ENCODE measurements at regions not wholly inside any gene's neighbourhood (a gene's known extent, or its start where the extent isn't known, plus 50 kb on each side); places are given as distances from the start of the nearest gene placed in this dataset.
"Not testable (repeated sequence)": the region's sequence is repeated elsewhere in the genome, so short reads cannot be mapped to it uniquely, and the experiment has no call there.

DNA sequence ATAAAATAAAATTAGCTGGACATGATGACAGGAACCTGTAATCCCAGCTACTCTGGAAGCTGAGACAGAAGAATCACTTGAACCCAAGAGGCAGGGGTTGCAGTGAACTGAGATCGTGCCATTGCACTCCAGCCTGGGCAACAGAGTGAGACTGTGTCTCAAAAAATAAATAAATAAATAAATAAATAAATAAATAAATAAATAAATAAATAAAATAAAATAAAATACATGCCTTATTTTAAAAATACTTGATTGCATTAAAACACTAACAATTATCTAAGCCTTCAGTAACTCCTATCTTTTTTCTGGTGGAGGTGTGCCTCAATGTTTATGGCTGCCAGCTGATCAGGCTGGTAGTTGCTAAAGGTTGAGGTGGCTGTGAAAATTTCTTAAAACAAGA lies 1329.6 kb upstream of the CITED2 start:
- not testable (repeated sequence) for DNase-seq

DNA sequence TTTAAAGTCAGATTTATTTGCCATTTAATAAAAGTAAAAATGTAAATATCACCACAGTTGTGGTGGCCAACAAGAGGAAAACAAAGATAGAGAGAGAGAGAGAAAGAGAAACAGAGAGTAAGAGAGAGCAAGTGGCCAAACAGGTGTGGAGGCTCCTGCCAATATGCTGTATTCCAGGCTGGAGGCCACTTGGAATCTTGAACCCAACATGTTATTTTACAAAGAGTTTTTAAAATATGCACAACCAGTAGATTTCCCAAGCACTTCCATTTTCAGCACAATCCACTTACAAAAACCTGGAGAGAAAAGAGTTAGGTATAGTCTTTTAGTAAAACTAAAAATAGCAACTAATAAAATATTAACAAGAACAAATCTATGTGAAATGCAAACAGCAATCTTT lies 1323.1 kb upstream of the CITED2 start:
- no peak for DNase-seq

DNA sequence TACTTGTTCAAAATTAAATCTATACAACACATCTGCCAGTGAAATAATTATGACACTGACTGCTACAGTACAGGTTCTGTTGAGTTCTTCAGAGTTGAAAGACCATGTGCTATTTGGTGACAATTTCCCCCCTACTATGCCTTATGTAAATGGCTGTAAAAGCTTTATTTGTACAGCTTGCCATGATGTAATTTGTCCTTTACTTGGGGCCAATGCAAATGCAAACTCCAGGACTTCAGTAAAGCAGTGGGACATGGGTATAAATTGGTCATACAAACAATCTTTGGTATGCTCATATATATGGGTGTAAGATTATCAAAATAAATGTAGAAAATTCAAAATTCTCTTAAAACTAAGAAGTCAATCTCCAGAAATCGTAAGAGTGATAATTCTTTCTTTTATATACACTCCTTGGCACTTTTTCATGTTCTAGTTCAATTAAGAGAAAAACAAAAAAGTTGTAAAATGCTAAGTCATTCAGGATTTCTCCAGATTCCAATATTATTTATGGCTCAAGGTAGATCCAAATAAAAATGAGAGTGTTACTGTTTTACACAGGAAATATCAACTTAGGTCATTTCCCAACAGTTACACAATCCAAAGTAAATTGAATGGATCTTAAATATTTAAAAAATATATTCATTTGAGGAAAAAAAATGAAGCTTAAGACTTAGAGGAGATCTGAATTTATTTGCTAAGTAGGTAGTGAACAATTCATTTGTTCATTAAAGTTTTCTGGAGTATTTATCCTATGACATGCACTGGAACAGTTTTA lies 1310.5 kb upstream of the CITED2 start:
- DNase-seq: no peak

DNA sequence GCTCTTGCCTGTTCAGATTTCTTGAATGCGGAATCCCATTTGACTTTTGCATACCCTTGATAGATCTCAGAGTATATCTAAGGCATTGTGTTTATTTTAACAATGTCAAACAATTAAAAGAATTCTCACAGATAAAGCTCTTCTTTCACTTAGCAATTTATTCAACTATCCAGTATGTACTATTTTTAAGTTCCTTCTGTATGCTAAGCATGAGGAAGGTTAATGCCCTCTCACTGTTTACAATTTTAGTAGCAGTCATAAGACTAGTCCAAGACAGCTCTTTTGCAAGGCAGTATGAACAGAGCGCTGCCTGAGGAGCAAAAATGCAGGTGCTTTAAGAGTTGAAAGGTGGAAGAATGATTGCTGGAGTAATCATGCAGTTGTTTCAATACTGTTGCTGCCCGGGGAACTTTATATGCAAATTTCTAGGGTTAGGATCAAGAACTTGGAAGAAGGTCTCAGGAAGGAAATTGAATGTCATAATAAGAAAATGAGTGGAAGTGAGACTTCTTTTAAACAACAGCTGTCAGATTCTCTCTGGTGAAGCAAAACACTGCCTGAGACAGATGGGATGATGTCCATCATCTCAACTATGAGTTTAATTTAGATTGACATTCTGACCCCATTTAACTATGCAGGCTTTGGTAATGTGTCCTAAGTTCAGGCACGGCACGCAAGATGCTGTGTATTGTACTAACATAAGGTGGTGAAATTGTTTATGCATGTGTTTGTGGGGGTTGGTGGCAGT lies 1303.5 kb upstream of the CITED2 start:
- no peak for DNase-seq

DNA sequence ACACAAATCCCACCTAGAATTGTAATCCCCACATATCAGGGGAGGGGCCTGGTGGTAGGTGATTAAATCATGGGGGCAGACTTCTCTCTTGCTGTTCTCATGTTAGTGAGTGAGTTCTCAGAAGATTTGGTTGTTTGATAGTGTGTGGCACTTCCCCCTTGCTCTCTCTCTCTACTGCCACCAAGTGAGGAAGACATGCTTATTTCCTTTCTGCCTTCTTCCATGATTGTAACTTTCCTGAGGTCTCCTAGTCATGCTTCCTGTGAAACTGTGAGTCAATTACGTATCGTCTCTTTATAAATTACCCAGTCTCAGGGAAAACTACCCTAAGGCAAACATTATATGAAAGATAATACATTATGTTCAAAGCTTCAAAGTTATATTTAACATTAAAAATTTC lies 1297.5 kb upstream of the CITED2 start:
- DNase-seq: no peak

DNA sequence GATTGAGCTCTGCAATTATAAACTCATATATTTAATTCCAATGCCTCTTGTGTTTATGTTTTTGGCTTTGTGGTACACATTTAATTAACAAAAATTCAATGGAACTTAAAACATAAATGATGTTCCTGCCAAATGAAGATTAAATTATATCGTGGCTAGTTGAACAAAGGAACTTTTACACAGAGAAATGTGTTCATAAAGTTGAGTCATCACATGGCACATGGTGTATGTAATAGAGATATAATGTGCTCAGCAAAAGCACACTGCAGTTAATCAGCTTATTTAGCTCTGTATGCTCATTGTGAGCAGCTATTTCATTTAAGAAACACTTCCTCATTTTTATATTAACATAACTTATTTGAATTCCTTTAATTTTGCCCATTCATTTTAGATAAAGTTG lies 1295.6 kb upstream of the CITED2 start:
- no peak for DNase-seq

DNA sequence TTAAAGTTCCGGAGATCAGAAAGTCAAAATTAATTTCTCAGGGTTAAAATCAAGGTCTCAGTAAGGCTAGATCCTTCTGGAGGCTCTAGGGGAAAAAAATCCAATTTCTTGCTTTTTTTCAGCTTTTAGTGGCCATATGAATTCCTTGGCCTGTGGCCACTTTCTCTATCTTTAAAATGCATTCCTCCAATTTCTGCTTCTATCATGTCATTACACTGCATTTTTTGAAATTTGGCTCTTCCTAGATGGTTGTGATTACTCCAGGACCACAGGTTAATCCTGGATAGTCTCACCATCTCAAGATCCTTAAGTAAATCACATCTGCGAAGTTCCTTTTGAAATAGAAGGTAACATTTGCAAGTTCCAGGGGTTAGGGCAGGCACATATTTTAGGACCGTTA lies 1294.9 kb upstream of the CITED2 start:
- no peak for DNase-seq

DNA sequence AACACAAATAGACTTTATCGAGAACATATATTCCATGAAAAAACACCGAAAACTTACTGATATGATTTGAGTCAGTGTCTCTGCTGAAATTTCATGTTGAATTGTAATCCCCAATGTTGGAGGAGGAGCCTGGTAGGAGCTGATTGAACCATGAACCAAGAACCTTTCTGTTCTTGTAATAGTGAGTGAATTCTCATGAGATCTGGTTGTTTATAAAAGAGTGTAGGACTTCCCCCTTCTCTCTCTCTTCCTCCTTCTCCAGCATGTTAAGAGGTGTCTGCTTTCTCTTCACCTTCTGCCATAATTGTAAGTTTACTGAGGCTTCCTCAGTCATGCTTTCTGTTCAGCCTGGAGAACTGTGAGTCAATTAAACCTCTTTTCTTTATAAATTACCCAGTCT lies 1289.3 kb upstream of the CITED2 start:
- DNase-seq: no peak

DNA sequence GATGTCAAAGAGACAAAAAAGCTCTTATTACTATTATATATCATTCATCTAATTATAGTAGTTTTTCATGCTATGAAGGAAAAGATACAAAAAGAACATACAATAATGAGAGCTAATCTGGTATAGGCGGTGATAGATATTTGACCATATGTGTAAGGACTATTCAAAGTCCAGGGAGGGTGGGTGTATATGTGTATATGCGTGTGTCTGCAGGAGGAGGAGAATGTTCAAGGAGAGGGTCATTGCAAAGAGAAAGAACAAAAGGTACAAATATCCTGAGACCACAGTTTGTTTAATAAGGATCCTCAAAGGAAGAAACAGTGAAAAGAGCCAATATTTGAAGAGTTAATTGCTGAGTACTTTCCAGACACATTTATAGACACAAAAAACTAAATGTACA lies 1288.6 kb upstream of the CITED2 start:
- no peak for DNase-seq

DNA sequence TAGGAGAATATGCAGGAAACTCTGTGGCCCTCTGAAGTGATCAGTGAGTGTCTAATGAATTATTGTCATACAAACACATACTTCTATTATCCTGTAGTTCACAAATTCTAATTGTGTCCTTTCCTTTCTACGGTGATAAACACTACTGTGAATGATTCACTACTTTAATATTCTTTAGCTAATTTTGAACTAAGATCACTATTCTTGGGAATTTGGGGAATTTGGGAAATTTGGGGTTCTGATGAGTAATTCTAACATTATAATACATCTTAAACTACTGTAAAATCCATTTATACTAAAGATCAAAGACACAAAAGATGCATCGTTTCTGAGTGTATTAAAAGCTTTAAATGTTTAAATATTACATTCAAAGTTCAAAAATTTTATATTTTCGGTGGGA lies 1287.2 kb upstream of the CITED2 start:
- DNase-seq: no peak

DNA sequence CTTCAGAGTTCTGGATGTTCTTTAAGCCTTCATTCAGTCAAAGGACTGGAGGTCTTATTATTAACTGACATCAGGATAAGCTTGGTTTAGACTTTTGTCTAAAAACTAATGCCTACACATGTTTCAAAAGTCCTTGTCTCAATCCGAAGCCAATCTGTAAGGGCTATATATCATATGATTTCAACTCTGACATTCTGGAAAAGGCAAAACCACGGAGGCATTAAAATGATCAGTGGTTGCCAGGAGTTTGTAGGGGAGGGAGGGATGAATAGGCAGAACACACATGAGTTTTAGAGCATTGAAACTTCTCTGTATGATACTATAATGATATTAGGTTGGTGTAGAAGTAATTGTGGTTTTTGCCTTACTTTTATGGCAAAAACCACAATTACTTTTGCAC lies 1285.8 kb upstream of the CITED2 start:
- DNase-seq: no peak

DNA sequence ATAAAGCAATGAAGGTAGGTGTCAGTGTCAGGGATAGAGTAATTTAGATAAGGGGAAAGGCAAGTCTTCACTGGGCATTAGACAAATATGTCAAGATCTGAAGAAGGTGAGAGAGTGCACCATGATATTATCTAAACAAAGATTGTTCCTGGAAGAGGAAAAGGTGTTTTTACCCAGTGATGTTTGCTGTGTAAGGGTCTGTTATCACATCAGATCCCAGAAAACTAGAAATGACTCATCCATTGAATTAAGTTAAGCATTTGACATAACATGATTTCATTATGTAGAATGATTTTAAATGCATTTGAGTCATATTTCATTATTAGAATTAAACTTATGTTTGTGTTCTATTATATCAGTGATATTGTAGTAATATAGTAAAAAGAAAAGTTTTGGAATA lies 1279.5 kb upstream of the CITED2 start:
- DNase-seq: no peak

DNA sequence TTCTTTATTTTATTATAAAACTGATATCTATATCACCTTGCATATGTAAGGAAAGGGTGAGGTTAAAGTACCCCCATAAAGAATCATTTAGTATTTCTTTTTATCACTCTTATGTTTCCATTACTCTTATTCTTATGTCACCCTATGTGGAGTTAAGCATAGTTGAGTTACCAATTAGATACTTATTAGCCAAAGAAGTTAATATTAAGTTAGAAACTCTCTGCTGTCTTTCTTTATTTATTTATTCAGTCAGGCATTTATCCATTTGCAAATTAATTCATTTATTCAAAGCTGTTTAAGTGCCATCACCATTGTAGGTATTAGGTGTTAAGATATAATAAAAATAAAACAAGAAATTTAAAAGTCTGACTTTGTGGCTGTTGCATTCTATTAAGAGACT lies 1279.1 kb upstream of the CITED2 start:
- no peak for DNase-seq

DNA sequence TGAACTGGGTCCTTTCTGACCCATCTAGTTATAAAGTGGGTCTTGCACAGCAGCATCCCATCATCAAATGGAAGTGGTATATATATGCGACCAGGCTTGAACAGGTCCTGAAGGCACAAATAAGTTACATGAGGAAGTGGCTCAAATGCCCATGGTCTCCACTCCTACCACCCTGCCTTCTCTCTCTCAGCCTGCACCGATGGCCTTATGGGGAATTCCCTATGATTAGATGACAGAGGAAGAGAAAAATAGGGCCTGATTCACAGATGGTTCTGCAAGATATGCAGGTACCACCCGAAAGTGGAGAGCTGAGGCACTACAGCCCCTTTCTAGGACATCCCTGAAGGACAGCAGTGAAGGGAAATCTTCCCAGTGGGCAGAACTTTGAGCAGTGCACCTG lies 1275.1 kb upstream of the CITED2 start:
- DNase-seq: not testable (repeated sequence)

DNA sequence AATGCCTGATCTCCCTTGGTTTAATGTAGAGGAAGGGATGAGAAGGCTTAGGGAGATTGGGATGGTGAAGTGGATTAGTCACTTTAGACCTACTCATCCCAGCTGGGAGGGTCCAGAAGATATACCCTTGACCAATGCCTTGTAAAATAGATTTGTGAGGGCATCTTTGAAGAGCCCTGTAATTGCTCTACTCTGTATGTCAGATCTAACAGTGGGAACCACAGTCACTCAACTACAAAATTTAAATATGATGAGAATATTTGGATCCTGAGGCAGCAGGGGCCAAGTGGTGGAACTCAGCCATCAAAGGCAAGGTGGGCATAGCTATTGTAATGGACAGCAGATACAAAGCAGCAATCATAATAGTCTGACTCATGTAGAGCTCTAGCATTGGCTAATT lies 1272.9 kb upstream of the CITED2 start:
- DNase-seq: not testable (repeated sequence)

DNA sequence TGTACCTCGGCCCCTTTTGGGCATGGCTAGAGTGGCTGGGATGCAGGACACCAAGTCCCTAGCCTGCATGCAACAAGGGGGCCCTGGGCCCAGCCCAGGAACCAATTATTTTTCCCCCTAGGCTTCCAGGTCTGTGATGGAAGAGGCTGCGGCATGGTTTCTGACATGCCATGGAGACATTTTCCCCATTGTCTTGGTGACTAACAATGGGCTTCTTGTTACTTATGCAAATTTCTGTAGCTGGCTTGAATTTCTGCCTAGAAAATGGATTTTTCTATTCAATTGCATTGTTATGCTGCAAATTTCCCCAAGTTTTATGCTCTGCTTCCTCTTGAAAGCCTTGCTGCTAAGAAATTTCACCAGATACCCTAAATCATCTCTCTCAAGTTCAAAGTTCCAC lies 1269.6 kb upstream of the CITED2 start:
- no peak for DNase-seq

DNA sequence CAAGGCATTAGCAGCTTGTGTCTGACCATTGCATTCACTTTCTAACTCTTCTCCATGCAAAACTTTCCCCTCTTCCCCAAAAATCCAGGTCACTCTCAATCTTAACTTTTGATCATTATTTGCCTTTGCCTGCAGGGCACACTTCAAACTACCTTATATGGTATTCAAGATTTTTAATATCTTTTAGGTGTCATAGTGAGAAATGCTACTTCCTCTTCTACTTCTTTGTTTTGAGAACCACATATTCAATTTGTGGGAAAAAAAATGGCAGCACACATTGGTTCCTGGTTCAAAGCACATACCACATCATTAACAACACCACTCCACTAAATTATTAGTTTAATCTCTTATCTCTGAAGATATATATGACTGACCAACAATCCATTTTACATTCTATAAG lies 1267.0 kb upstream of the CITED2 start:
- DNase-seq: no peak

DNA sequence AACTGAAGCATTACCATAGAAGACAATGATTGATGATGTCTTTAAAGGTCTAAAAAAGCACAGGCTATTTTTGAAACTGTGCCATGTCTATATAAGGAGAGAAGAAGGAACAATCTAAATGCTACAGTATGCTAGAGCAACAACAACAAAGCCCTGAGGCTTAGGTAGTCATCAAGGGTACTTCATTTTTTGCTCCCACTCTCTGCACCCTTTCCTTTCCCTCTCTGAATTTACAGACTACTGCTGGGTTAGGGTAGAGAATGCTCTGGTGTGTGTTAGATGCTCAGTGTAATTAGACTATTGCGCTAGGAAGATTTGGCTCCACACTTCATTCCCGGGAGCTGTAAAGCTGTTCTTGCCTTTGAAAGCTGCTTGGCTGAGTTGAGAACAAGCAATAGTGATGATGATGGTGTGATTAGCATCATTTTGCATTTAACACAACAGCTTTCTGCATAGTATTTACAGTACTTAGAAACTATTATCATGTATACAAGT lies 1262.5 kb upstream of the CITED2 start:
- no peak for DNase-seq

DNA sequence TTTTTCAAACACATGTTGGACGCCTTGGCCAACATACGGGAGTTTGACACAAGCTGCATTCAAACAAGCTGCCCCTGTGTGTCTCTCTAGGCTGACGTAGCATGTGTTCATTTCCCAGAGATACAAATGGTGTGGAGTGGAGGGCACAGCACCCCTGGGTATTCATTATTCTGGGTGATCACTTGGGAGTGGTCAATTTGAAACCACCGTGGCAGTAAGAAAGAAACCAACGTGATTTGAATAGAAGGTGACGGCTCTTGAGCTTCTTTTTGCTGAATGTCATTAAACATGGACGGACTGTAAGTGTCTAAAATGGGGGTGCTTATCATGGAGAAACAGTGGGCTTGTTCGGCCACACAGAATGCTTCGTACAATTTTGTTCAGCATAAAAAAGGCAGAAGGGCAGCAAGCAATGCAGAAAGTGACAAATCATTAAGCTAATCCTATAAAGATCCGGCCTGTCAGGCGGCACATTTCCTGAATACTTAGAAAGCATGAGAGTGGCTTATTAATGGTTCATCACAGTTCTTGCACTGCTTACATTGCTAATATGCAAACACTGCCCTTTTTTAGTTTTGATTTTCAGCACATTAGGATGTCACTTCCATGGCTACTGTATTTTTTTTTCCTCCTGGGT lies 1261.9 kb upstream of the CITED2 start:
- no peak for DNase-seq

DNA sequence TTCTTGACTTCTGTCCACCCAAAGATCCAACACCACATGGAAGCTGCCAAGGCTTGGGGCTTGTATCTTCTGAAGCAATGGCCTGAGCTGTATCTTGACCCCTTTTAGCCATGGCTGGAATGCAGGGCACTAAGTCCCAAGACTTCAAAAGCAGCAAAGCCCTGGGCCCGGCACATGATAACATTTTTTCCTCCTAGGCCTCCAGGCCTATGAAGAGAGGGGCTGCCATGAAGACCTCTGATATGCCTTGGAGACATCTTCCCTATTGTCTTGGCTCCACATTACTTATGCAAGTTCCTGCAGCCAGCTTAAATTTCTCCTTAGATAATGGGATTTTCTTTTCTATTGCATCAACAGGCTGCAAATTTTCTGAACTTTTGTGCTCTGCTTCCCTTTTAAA lies 1252.6 kb upstream of the CITED2 start:
- no peak for DNase-seq

DNA sequence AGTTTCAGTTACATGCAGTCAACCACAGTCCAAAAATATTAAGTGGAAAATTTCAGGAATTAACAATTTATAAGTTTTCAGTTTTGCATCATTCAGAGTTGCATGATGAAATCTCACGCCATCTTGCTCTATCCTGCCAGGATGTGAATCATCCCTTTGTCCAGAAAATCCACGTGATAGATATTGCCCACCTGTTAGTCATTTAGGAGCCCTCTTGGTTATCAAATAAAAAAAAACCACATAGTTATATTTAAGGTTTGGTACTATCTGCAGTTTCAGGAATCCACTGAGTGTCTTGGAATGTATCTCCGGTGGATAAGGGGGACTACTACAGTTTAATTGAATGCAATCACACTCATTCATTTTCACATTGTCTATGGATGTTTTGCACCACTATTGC lies 1249.0 kb upstream of the CITED2 start:
- no peak for DNase-seq

DNA sequence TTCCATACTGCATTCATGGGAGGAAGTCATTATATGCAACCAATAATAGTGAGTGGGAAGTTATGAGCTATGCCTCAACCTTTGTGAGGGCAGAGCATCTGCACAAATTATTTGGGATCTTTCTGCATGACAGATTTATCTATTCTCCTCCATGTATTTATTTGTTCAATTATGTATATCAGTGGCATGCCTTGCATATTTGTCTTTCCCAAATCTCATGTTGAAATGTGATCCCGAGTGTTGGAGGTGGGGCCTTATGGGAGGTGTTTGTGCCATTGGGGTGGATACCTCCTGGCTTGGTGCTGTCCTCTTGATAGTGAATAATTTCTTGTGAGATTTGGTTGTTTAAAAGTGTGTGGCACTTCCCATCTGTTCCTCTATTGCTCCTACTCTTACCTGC lies 1246.0 kb upstream of the CITED2 start:
- no peak for DNase-seq

DNA sequence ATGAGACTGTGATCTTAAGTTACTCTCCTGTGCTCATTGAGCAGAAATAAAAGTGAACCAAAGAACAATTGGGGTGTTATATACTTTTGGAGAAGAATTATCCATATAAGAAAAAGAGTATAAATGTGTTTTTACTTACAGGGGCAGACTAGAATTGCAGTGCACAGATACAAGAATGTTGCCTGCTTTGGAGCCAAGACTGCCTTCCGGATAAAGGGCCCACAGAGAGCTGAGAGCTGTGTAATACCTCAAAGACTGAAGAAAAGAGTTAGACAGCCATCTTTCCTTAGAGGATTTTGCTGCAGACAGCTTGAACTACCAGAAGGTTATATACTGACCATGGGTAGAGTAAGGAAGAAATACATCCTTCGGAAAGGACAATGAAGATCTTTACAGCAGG lies 1235.5 kb upstream of the CITED2 start:
- DNase-seq: no peak

DNA sequence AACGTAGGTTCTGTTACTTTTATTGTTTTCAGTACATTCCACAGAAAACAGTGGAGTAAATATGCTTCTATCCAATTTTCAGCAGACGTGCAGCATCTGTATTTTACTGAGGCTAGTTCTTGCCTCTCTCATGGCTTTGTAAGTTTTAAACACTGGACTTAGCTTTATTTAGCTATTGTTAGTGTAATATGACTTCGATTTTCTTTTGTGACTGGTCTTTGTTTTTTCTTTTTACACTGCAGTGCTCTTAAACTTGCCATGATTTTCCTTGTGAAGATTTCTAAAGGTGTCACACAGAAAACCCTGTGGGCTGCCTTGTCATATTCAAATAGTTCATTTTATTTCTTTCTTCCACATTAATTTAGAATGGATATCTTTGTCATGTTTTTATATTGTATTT lies 1234.9 kb upstream of the CITED2 start:
- DNase-seq: no peak

Measured in activated T-cell treated with anti-CD3 and anti-CD28 coated beads, Interleukin-2, amount 50 U/mL, for 48 hours (primary cell).